Breast epithelium (tissue), 4 donors: ENCODE measurements at regions not wholly inside any gene's neighbourhood (a gene's known extent, or its start where the extent isn't known, plus 50 kb on each side); places are given as distances from the start of the nearest gene placed in this dataset.
"Not testable (repeated sequence)": the region's sequence is repeated elsewhere in the genome, so short reads cannot be mapped to it uniquely, and the experiment has no call there.

Source experiments
- DNase-seq, 2 donors: peaks; one replicate each; pipeline ENCODE4 v3.0.0-alpha.2; 2019; ENCODE audit warnings: low spot score in 2 of 2
- H3K27ac ChIP-seq, 2 donors: fragments of 200-600 bp; sonication (generic) in 1 of 2; one replicate each; pipeline ENCODE4 v1.5.1; 2016 to 2019; ENCODE audit warnings: mild to moderate bottlenecking in 1 of 2
- H3K27me3 ChIP-seq, 2 donors: fragments of 200-600 bp; sonication (generic) in 1 of 2; one replicate each; pipeline versions ENCODE4 v1.5.1 to v1.6.0; 2017 to 2019; ENCODE audit warnings: control low read depth in 1 of 2, mild to moderate bottlenecking in 1 of 2
- H3K36me3 ChIP-seq: fragments of 200-600 bp; one replicate; pipeline ENCODE4 v1.5.1; 2019
- H3K4me1 ChIP-seq, 2 donors: fragments of 200-600 bp; sonication (generic); one replicate each; pipeline ENCODE4 v1.5.1; 2016 to 2019; ENCODE audit warnings: control low read depth in 1 of 2
- H3K4me3 ChIP-seq, 3 donors: fragments of 200-600 bp; sonication (generic); 1 replicate in 2 of 3; 2 replicates in 1 of 3; pipeline ENCODE4 v1.5.1; 2016 to 2019; ENCODE audit warnings: mild to moderate bottlenecking in 3 of 3, moderate library complexity in 2 of 3
- H3K9me3 ChIP-seq, 2 donors: fragments of 200-600 bp; sonication (generic) in 1 of 2; one replicate each; pipeline ENCODE4 v1.5.1; 2016 to 2019; ENCODE audit warnings: control low read depth in 1 of 2
- POLR2A ChIP-seq: fragments of 450-650 bp; IDR thresholded peaks from one replicate; pipeline ENCODE4 v1.6.1; 2016; ENCODE audit warnings: antibody characterized with exemption, mild to moderate bottlenecking, moderate library complexity
- POLR2AphosphoS5 ChIP-seq, 3 donors: sonication (generic); formaldehyde crosslinking; IDR thresholded peaks; one replicate each; pipeline ENCODE4 v1.6.1; 2017; ENCODE audit warnings: antibody characterized with exemption in 3 of 3
- intact Hi-C: fragments of 100-400 bp; cut with DNase I; formaldehyde crosslinking; loops from one replicate; pipeline ENCODE4 v1.15.1; 2023; ENCODE audit warnings: low total_unique reads
- TF ChIP-seq, protein P1 (sequence below), 3 donors: fragments of 450-650 bp; IDR thresholded peaks; one replicate each; pipeline ENCODE4 v1.5.1; 2016 to 2017; ENCODE audit warnings: antibody characterized with exemption in 3 of 3, mild to moderate bottlenecking in 3 of 3, moderate library complexity in 3 of 3

DNA sequence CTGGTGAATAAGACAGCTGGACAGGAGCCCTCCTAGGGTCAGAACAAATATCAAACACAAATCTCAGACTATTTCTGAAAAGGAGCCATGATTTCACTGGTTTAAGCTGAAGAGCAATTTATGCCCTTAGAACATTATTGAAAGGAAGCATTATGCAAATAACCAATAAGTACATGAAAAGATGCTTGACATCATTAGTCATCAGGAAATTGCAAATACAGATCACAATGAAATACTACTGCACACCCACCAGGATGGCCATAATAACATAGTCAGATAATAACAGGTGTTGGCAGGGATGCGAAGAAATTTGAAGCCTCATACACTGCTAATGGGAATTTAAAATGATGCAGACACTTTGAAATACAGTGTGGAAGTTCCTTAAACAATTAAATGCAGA is 176.4 kb upstream of the RAB6C start:
- TF ChIP-seq POLR2A: no peak
- no peak for TF ChIP-seq POLR2AphosphoS5 (IDR thresholded peaks at IDR 0.05)
- TF ChIP-seq, protein P1, sequence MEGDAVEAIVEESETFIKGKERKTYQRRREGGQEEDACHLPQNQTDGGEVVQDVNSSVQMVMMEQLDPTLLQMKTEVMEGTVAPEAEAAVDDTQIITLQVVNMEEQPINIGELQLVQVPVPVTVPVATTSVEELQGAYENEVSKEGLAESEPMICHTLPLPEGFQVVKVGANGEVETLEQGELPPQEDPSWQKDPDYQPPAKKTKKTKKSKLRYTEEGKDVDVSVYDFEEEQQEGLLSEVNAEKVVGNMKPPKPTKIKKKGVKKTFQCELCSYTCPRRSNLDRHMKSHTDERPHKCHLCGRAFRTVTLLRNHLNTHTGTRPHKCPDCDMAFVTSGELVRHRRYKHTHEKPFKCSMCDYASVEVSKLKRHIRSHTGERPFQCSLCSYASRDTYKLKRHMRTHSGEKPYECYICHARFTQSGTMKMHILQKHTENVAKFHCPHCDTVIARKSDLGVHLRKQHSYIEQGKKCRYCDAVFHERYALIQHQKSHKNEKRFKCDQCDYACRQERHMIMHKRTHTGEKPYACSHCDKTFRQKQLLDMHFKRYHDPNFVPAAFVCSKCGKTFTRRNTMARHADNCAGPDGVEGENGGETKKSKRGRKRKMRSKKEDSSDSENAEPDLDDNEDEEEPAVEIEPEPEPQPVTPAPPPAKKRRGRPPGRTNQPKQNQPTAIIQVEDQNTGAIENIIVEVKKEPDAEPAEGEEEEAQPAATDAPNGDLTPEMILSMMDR (IDR thresholded peaks at IDR 0.05): no peak
- no peaks in the 10 kb centered on the region for H3K9me3 ChIP-seq
- intact Hi-C loops: no loop called here
- no peak overlapping the region for H3K4me3 ChIP-seq
- DNase-seq: no peak
- H3K27me3 ChIP-seq: no peaks in the 10 kb centered on the region
- H3K27ac ChIP-seq: no peak overlapping the region
- no peaks in the 10 kb centered on the region for H3K4me1 ChIP-seq
- H3K36me3 ChIP-seq: no peaks in the 10 kb centered on the region

DNA sequence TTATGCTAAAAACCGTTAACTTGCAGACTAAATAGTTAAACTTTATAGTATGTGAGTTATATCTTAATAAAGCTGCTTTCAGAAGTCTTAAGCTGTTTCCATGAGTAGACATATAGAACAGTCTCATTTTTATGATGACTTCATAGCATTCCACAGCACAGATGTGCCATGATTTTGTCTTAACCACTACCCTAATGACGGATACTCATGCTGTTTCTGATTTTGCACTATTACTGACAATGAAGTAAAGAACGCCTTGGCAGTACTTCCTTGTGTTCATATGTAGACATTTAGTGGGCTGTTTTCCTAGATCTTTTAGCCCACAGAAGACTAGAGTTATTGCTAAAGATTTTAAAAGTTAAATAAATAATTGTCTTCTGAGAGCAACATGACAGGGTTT is 175.6 kb upstream of the RAB6C start:
- no peaks in the 10 kb centered on the region for H3K36me3 ChIP-seq
- H3K9me3 ChIP-seq: no peaks in the 10 kb centered on the region
- intact Hi-C loops: no loop called here
- no peak overlapping the region for H3K4me3 ChIP-seq
- H3K4me1 ChIP-seq: no peaks in the 10 kb centered on the region
- H3K27me3 ChIP-seq: no peaks in the 10 kb centered on the region
- no peak overlapping the region for H3K27ac ChIP-seq
- DNase-seq: no peak
- TF ChIP-seq POLR2A: no peak
- TF ChIP-seq, protein P1 (IDR thresholded peaks at IDR 0.05): no peak

DNA sequence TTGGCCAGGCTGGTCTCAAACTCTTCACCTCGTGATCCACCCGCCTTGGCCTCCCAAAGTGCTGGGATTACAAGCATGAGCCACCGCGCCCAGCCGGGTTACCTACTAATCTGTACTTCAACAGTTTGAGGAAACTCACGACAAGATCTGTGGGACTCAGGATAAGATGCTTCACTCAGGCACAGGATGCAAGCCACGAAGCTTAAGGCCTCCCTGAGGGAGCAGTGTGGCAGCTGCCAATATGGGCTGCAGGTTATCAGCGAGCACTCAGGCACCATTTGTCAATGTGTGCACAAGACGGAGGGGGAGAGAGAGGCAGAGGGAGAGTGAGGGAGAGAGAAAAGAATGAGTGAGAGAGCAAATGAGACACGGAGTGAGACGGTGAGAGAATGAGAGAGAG is 173.6 kb upstream of the RAB6C start:
- no peak overlapping the region for H3K27ac ChIP-seq
- intact Hi-C loops: no loop called here
- no peak overlapping the region for H3K4me3 ChIP-seq
- H3K9me3 ChIP-seq: no peaks in the 10 kb centered on the region
- H3K4me1 ChIP-seq: no peaks in the 10 kb centered on the region
- TF ChIP-seq, protein P1 (IDR thresholded peaks at IDR 0.05): no peak
- TF ChIP-seq POLR2A: no peak
- no peak for TF ChIP-seq POLR2AphosphoS5 (IDR thresholded peaks at IDR 0.05)
- DNase-seq: no peak
- H3K27me3 ChIP-seq: no peaks in the 10 kb centered on the region
- H3K36me3 ChIP-seq: no peaks in the 10 kb centered on the region

DNA sequence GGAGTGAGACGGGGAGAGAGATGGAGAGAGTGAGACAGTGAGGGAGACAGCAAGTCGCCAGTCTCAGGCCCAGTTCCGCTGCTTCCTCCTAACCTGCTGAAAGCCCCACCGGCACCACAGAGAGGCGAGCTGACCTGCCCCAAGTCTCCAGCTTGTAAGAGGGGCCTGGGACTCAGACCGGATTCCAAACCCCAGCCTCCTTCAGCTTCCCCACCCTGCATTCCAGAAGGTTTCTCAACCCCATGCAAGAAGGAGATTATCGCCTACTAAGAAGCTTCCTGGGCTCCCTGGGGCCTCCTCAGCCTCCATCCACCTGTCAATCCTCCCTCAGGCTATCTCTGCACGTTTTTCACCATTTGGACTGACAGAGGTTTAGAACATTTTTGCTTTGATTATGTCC is 173.1 kb upstream of the RAB6C start:
- no peak for DNase-seq
- Histone ChIP-seq H3K4me3 (no peak overlapping the region), H3K27ac (no peak overlapping the region), H3K9me3 (no peaks in the 10 kb centered on the region), H3K36me3 (no peaks in the 10 kb centered on the region), H3K4me1 (no peaks in the 10 kb centered on the region), H3K27me3 (no peaks in the 10 kb centered on the region)
- intact Hi-C loops: no loop called here
- TF ChIP-seq POLR2A: no peak
- no peak for TF ChIP-seq POLR2AphosphoS5 (IDR thresholded peaks at IDR 0.05)
- TF ChIP-seq, protein P1 (IDR thresholded peaks at IDR 0.05): no peak

DNA sequence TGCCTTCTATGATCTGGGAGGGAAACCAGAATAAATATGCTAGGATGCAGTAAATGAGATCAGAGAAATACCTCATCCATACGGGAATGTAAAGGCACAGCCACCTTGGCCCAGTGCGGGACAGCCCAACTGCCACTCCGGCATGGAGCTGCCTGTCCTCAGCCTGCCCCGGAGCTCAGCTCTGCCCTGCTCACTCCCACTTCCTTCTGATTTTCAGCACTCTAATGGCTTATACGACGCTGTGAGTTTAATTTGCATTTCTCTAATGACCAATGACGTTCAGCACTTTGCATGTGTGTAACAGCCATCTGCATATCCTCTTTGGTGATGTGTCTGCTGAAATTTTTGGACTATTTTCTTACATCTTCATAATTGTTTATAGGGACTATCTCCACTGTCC is 172.5 kb upstream of the RAB6C start:
- Histone ChIP-seq H3K36me3 (no peaks in the 10 kb centered on the region), H3K4me1 (no peaks in the 10 kb centered on the region), H3K4me3 (no peak overlapping the region), H3K9me3 (no peaks in the 10 kb centered on the region), H3K27me3 (no peaks in the 10 kb centered on the region), H3K27ac (no peak overlapping the region)
- DNase-seq: no peak
- TF ChIP-seq POLR2AphosphoS5 (IDR thresholded peaks at IDR 0.05): no peak
- intact Hi-C loops: no loop called here

DNA sequence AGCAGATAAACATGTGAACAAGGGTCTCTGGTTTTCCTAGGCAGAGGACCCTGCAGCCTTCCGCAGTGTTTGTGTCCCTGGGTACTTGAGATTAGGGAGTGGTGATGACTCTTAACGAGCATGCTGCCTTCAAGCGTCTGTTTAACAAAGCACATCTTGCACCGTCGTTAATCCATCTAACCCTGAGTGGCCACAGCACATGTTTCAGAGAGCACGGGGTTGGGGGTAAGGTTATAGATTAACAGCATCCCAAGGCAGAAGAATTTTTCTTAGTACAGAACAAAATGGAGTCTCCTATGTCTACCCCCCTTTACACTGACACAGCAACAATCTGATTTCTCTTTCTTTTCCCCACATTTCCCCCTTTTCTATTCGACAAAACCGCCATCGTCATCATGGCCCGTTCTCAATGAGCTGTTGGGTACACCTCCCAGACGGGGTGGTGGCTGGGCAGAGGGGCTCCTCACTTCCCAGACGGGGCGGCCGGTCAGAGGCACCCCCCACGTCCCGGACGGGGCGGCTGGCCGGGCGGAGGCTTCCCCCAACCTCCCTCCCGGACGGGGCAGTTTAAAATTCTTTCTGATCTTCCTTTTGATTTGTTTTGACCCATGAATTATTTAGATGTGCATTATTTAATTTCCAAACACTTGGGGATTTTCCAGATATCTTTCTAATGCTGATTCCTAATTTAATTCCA is 171.7 kb upstream of the RAB6C start:
- H3K27me3 ChIP-seq, H3K27ac ChIP-seq, H3K9me3 ChIP-seq, H3K36me3 ChIP-seq, intact Hi-C loops, DNase-seq, H3K4me1 ChIP-seq, H3K4me3 ChIP-seq: not testable (repeated sequence)
